NT2/D1 (cell line): ENCODE measurements at regions not wholly inside any gene's neighbourhood (a gene's known extent, or its start where the extent isn't known, plus 50 kb on each side); places are given as distances from the start of the nearest gene placed in this dataset.
A peak's percentile ranks its signal among the peaks of the same experiment; 100 is the strongest.

ENCODE experiments used
- DNase-seq: peaks from one replicate; pipeline ENCODE4 v3.0.0-alpha.2; 2011; ENCODE audit warnings: low read depth, low spot score
- H3K27me3 ChIP-seq: 2 replicates; pipeline ENCODE4 v1.6.0; 2011; ENCODE audit warnings: mild to moderate bottlenecking; ENCODE audit not compliant: insufficient read length, insufficient read depth
- H3K36me3 ChIP-seq: 2 replicates; pipeline ENCODE4 v1.6.1; 2011; ENCODE audit warnings: mild to moderate bottlenecking, low read length, mixed read lengths; ENCODE audit not compliant: insufficient read depth, insufficient read length
- H3K4me1 ChIP-seq: 2 replicates; pipeline ENCODE4 v1.5.1; 2011; ENCODE audit not compliant: insufficient read depth, insufficient read length
- H3K4me3 ChIP-seq: 2 replicates; pipeline ENCODE4 v1.5.1; 2011; ENCODE audit warnings: low read depth; ENCODE audit not compliant: insufficient read length
- H3K9ac ChIP-seq: 2 replicates; pipeline ENCODE4 v1.6.0; 2011; ENCODE audit warnings: low read depth; ENCODE audit not compliant: insufficient read length
- H3K9me3 ChIP-seq: 2 replicates; pipeline ENCODE4 v1.5.1; 2011; ENCODE audit warnings: mild to moderate bottlenecking, low read length; ENCODE audit not compliant: insufficient read depth
- SUZ12 ChIP-seq: IDR thresholded peaks from 2 replicates; pipeline ENCODE4 v1.6.1; 2011; ENCODE audit not compliant: insufficient read length, insufficient read depth; ENCODE audit errors: extremely low read depth
- YY1 ChIP-seq: IDR thresholded peaks from 2 replicates; pipeline ENCODE4 v1.6.1; 2011; ENCODE audit not compliant: insufficient read length, insufficient read depth
- ZNF274 ChIP-seq: IDR thresholded peaks from 2 replicates; pipeline ENCODE4 v1.6.1; 2011; ENCODE audit warnings: mild to moderate bottlenecking, low read depth, low read length

GRCh38 chr12:64991121-64991611 is 129.9 kb downstream of the WIF1 start:
- H3K27me3 ChIP-seq = no peaks in the 10 kb centered on the region
- DNase-seq = no peak
- no peak for TF ChIP-seq ZNF274
- TF ChIP-seq YY1 = no peak
- TF ChIP-seq SUZ12 = no peak
- no peak overlapping the region for H3K4me3 ChIP-seq
- H3K9ac ChIP-seq = no peak overlapping the region
- peaks cover 2% of the 10 kb centered on the region for H3K4me1 ChIP-seq
- H3K9me3 ChIP-seq = peaks cover 29% of the 10 kb centered on the region
- no peaks in the 10 kb centered on the region for H3K36me3 ChIP-seq

GRCh38 chr12:64992116-64992515 is 129.0 kb downstream of the WIF1 start:
- no peak overlapping the region for H3K4me3 ChIP-seq
- TF ChIP-seq ZNF274 (no peak), YY1 (no peak), SUZ12 (no peak)
- peaks cover 29% of the 10 kb centered on the region for H3K9me3 ChIP-seq
- H3K27me3 ChIP-seq = no peaks in the 10 kb centered on the region
- no peaks in the 10 kb centered on the region for H3K36me3 ChIP-seq
- peaks cover 2% of the 10 kb centered on the region for H3K4me1 ChIP-seq
- DNase-seq = no peak
- no peak overlapping the region for H3K9ac ChIP-seq

GRCh38 chr12:64992641-64993040 is 128.5 kb downstream of the WIF1 start:
- no peak for TF ChIP-seq YY1
- TF ChIP-seq SUZ12 = no peak
- TF ChIP-seq ZNF274 = no peak
- no peak overlapping the region for H3K9ac ChIP-seq
- H3K4me1 ChIP-seq = peaks cover 2% of the 10 kb centered on the region
- no peaks in the 10 kb centered on the region for H3K27me3 ChIP-seq
- DNase-seq = peak; percentile 68
- H3K36me3 ChIP-seq = no peaks in the 10 kb centered on the region
- no peak overlapping the region for H3K4me3 ChIP-seq
- H3K9me3 ChIP-seq = peaks cover 29% of the 10 kb centered on the region

GRCh38 chr12:64993461-64993860 is 127.6 kb downstream of the WIF1 start:
- no peak for DNase-seq
- TF ChIP-seq ZNF274 = no peak
- no peak for TF ChIP-seq YY1
- no peak for TF ChIP-seq SUZ12
- H3K9ac ChIP-seq = no peak overlapping the region
- peaks cover 2% of the 10 kb centered on the region for H3K4me1 ChIP-seq
- H3K27me3 ChIP-seq = no peaks in the 10 kb centered on the region
- H3K4me3 ChIP-seq = no peak overlapping the region
- H3K36me3 ChIP-seq = no peaks in the 10 kb centered on the region
- peaks cover 29% of the 10 kb centered on the region for H3K9me3 ChIP-seq

- Histone ChIP-seq H3K9me3 (peaks cover 23% of the 10 kb centered on the region), H3K4me3 (no peak overlapping the region), H3K9ac (no peak overlapping the region), H3K4me1 (peaks cover 5% of the 10 kb centered on the region), H3K27me3 (no peaks in the 10 kb centered on the region), H3K36me3 (no peaks in the 10 kb centered on the region)
- no peak for DNase-seq
- no peak for TF ChIP-seq ZNF274
- TF ChIP-seq YY1 = no peak
- TF ChIP-seq SUZ12 = no peak
Measured at GRCh38 chr12:64995816-64996215, 125.3 kb downstream of the WIF1 start.

- Histone ChIP-seq H3K36me3 (no peaks in the 10 kb centered on the region), H3K4me3 (no peak overlapping the region), H3K4me1 (peaks cover 2% of the 10 kb centered on the region), H3K9me3 (peaks cover 27% of the 10 kb centered on the region), H3K27me3 (peaks cover 3% of the 10 kb centered on the region), H3K9ac (no peak overlapping the region)
- TF ChIP-seq SUZ12 (no peak), ZNF274 (no peak), YY1 (no peak)
- no peak for DNase-seq
Measured at GRCh38 chr12:64997858-64998257, 123.2 kb downstream of the WIF1 start.

- peaks cover 27% of the 10 kb centered on the region for H3K9me3 ChIP-seq
- H3K9ac ChIP-seq = no peak overlapping the region
- peaks cover 3% of the 10 kb centered on the region for H3K27me3 ChIP-seq
- peaks cover 2% of the 10 kb centered on the region for H3K4me1 ChIP-seq
- no peak overlapping the region for H3K4me3 ChIP-seq
- H3K36me3 ChIP-seq = no peaks in the 10 kb centered on the region
- DNase-seq = no peak
- TF ChIP-seq ZNF274 = no peak
- TF ChIP-seq YY1 = no peak
- no peak for TF ChIP-seq SUZ12
Measured at GRCh38 chr12:64998371-64999147, 122.5 kb downstream of the WIF1 start.
